Left lung (tissue), 4 donors: ENCODE measurements at regions not wholly inside any gene's neighbourhood (a gene's known extent, or its start where the extent isn't known, plus 50 kb on each side); places are given as distances from the start of the nearest gene placed in this dataset.
A peak's percentile ranks its signal among the peaks of the same experiment; 100 is the strongest.

Experiments used
- ATAC-seq: fragments of 200-7000 bp; cut with Tn5 transposase; one replicate; pipeline ENCODE4 v1.9.1; 2020; ENCODE audit warnings: moderate library complexity
- DNase-seq, 4 donors: peaks; one replicate each; pipeline ENCODE4 v3.0.0-alpha.2; 2013 to 2020
- H3K27ac ChIP-seq, 2 donors: fragments of 200-600 bp; sonication (generic) in 1 of 2; one replicate each; pipeline versions ENCODE4 v1.5.0 to v1.8.0; 2020 to 2021
- H3K27me3 ChIP-seq, 2 donors: fragments of 200-600 bp; sonication (generic) in 1 of 2; one replicate each; pipeline versions ENCODE4 v1.5.0 to v1.8.0; 2020 to 2021
- H3K36me3 ChIP-seq, 2 donors: fragments of 200-600 bp; sonication (generic) in 1 of 2; one replicate each; pipeline versions ENCODE4 v1.5.0 to v1.8.0; 2020 to 2021
- H3K4me1 ChIP-seq, 2 donors: fragments of 200-600 bp; one replicate each; pipeline ENCODE4 v1.8.0; 2021
- H3K4me3 ChIP-seq, 2 donors: fragments of 200-600 bp; sonication (generic) in 1 of 2; one replicate each; pipeline versions ENCODE4 v1.5.0 to v1.8.0; 2020 to 2021; ENCODE audit warnings: mild to moderate bottlenecking in 1 of 2
- H3K9me3 ChIP-seq, 2 donors: fragments of 200-600 bp; sonication (generic) in 1 of 2; one replicate each; pipeline versions ENCODE4 v1.5.0 to v1.8.0; 2020 to 2021
- CTCF ChIP-seq, 2 donors: fragments of 200-600 bp; sonication (generic) in 1 of 2; IDR thresholded peaks; one replicate each; pipeline versions ENCODE4 v1.5.0 to v1.8.0; 2021; ENCODE audit warnings: antibody characterized with exemption in 2 of 2
- intact Hi-C, 2 donors: fragments of 100-400 bp; cut with DNase I; formaldehyde crosslinking; loops; one replicate each; pipeline versions ENCODE4 v1.11.2 to v1.14.2; 2022
- donor health status: DM: no; HTN: yes; CAD: no.
- donor health status: DM: no; HTN: no; CAD: no.

GRCh38 chr6:14212632-14213031, 95.1 kb downstream of the CD83 start:
- Histone ChIP-seq H3K4me1 (peaks cover 3 to 22% of the 10 kb centered on the region in 2 donors), H3K27ac (no peak overlapping the region), H3K27me3 (no peaks in the 10 kb centered on the region), H3K36me3 (no peaks in the 10 kb centered on the region), H3K9me3 (no peaks in the 10 kb centered on the region), H3K4me3 (no peak overlapping the region)
- no peak for DNase-seq
- TF ChIP-seq CTCF (IDR thresholded peaks at IDR 0.05) = no peak
- intact Hi-C loops = no loop called here
- no peak for ATAC-seq

GRCh38 chr6:14216946-14217684, 99.5 kb downstream of the CD83 start:
- TF ChIP-seq CTCF (IDR thresholded peaks at IDR 0.05) = no peak
- Histone ChIP-seq H3K4me1 (no peaks in the 10 kb centered on the region), H3K9me3 (no peaks in the 10 kb centered on the region), H3K27ac (peak overlapping the region in 1 of 2 donors; percentile 40), H3K4me3 (no peak overlapping the region), H3K27me3 (no peaks in the 10 kb centered on the region), H3K36me3 (no peaks in the 10 kb centered on the region)
- DNase-seq (no peak), ATAC-seq (no peak)
- intact Hi-C loops = no loop called here

- H3K27me3 ChIP-seq = no peaks in the 10 kb centered on the region
- H3K36me3 ChIP-seq = no peaks in the 10 kb centered on the region
- H3K9me3 ChIP-seq = no peaks in the 10 kb centered on the region
- H3K4me3 ChIP-seq = no peak overlapping the region
- TF ChIP-seq CTCF (IDR thresholded peaks at IDR 0.05) = no peak
- ATAC-seq (peak; percentile 84), DNase-seq (peak in 1 of 4 donors; percentile 37)
- H3K27ac ChIP-seq = peak overlapping the region; percentile 17 to 40
- intact Hi-C loops = no loop called here
- no peaks in the 10 kb centered on the region for H3K4me1 ChIP-seq
These were observed 100.4 kb downstream of the CD83 start for GRCh38 chr6:14217728-14218518.

- Histone ChIP-seq H3K27me3 (no peaks in the 10 kb centered on the region), H3K4me1 (no peaks in the 10 kb centered on the region), H3K4me3 (no peak overlapping the region), H3K36me3 (no peaks in the 10 kb centered on the region), H3K9me3 (no peaks in the 10 kb centered on the region), H3K27ac (peak overlapping the region in 1 of 2 donors; percentile 40)
- DNase-seq (no peak), ATAC-seq (no peak)
- no peak for TF ChIP-seq CTCF (IDR thresholded peaks at IDR 0.05)
- intact Hi-C loops = no loop called here
These were observed 100.9 kb downstream of the CD83 start for GRCh38 chr6:14218519-14218800.

GRCh38 chr6:14221564-14222279, 104.2 kb downstream of the CD83 start:
- intact Hi-C loops = no loop called here
- Histone ChIP-seq H3K27ac (no peak overlapping the region), H3K27me3 (no peaks in the 10 kb centered on the region), H3K36me3 (no peaks in the 10 kb centered on the region), H3K4me3 (no peak overlapping the region), H3K9me3 (no peaks in the 10 kb centered on the region), H3K4me1 (peaks cover 0 to 3% of the 10 kb centered on the region in 2 donors)
- no peak for ATAC-seq
- DNase-seq = no peak
- TF ChIP-seq CTCF (IDR thresholded peaks at IDR 0.05) = no peak
